Panc1 (cell line): ENCODE measurements at regions not wholly inside any gene's neighbourhood (a gene's known extent, or its start where the extent isn't known, plus 50 kb on each side); places are given as distances from the start of the nearest gene placed in this dataset.

Source experiments
- POLR2AphosphoS5 ChIP-seq: IDR thresholded peaks from 2 replicates; pipeline ENCODE4 v1.6.1; 2012; ENCODE audit warnings: mild to moderate bottlenecking, low read depth, low read length, moderate library complexity
- REST ChIP-seq, 2 experiments: IDR thresholded peaks; 2 replicates each; pipeline ENCODE4 v1.6.1; 2011 to 2012; ENCODE audit warnings: low read depth in 2 of 2, control low read depth in 1 of 2, low read length in 1 of 2, mild to moderate bottlenecking in 1 of 2, moderate library complexity in 1 of 2; ENCODE audit not compliant: insufficient read depth in 1 of 2
- TCF7L2 ChIP-seq: IDR thresholded peaks from 2 replicates; pipeline ENCODE4 v1.6.1; 2011; ENCODE audit warnings: mild to moderate bottlenecking, low read depth, low read length, inconsistent platforms
- TF ChIP-seq, protein P1 (sequence below): fragments of 450-650 bp; IDR thresholded peaks from 2 replicates; pipeline ENCODE4 v1.5.1; 2017; ENCODE audit warnings: mild to moderate bottlenecking

DNA sequence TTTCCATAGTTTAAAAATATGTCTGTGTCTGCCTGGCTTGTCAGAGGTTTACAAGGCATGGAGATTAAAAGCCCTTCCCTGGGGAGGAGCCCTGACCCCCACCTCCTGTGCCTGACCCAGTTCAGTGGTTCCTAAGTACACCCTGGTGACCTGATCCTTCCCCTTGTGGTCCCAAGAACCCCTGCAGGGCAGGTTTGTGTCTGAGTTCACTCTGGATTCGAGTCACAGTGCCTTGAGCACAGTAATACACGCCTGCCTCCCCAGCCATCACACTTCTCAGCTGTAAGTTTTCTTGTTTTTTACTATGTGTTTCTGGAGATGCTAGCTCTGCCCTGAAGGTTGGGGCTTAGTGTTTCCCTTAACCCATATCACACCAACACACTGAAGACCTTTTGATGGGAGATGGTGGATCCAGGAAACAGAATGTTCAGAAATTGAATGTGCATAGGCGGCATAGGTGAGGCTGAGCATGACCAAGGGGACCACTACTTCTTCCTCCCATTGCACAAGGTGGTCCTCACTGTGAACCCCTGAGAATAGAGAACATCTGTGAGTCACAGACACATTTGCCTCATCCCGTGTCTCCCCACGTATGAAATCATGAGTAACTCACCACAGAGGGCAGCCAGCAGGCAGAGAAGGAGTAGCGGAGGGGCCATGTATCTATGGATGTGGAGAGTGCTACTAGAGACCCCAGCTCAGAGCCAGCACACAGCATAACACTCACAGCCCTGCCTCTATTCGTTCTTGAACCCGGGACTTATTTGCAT, 962.9 kb downstream of the TMEM121 start:
- no peak for TF ChIP-seq POLR2AphosphoS5
- no peak for TF ChIP-seq TCF7L2
- TF ChIP-seq, protein P1, sequence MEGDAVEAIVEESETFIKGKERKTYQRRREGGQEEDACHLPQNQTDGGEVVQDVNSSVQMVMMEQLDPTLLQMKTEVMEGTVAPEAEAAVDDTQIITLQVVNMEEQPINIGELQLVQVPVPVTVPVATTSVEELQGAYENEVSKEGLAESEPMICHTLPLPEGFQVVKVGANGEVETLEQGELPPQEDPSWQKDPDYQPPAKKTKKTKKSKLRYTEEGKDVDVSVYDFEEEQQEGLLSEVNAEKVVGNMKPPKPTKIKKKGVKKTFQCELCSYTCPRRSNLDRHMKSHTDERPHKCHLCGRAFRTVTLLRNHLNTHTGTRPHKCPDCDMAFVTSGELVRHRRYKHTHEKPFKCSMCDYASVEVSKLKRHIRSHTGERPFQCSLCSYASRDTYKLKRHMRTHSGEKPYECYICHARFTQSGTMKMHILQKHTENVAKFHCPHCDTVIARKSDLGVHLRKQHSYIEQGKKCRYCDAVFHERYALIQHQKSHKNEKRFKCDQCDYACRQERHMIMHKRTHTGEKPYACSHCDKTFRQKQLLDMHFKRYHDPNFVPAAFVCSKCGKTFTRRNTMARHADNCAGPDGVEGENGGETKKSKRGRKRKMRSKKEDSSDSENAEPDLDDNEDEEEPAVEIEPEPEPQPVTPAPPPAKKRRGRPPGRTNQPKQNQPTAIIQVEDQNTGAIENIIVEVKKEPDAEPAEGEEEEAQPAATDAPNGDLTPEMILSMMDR, result no peak
- TF ChIP-seq REST (IDR thresholded peaks at IDR 0.05; ENCODE audit: insufficient read depth in 1 of 2, low read depth in 2 of 2, low read length in 1 of 2), result no peak
